Germinal center (tissue), 1 donor: ENCODE measurements at regions not wholly inside any gene's neighbourhood (a gene's known extent, or its start where the extent isn't known, plus 50 kb on each side); places are given as distances from the start of the nearest gene placed in this dataset.
"Not testable (repeated sequence)": the region's sequence is repeated elsewhere in the genome, so short reads cannot be mapped to it uniquely, and the experiment has no call there.

ENCODE experiments used
- DNase-seq: peaks from one replicate; pipeline ENCODE4 v3.0.0; 2012; ENCODE audit warnings: mixed read lengths, low spot score

GRCh38 chr3:177478170-177478867, 281.0 kb upstream of the TBL1XR1 start:
- DNase-seq, result no peak

GRCh38 chr3:177479630-177480029, 282.3 kb upstream of the TBL1XR1 start:
- DNase-seq, result no peak

GRCh38 chr3:177481329-177481728, 284.0 kb upstream of the TBL1XR1 start:
- no peak for DNase-seq

GRCh38 chr3:177482048-177482691, 284.9 kb upstream of the TBL1XR1 start:
- no peak for DNase-seq

DNA sequence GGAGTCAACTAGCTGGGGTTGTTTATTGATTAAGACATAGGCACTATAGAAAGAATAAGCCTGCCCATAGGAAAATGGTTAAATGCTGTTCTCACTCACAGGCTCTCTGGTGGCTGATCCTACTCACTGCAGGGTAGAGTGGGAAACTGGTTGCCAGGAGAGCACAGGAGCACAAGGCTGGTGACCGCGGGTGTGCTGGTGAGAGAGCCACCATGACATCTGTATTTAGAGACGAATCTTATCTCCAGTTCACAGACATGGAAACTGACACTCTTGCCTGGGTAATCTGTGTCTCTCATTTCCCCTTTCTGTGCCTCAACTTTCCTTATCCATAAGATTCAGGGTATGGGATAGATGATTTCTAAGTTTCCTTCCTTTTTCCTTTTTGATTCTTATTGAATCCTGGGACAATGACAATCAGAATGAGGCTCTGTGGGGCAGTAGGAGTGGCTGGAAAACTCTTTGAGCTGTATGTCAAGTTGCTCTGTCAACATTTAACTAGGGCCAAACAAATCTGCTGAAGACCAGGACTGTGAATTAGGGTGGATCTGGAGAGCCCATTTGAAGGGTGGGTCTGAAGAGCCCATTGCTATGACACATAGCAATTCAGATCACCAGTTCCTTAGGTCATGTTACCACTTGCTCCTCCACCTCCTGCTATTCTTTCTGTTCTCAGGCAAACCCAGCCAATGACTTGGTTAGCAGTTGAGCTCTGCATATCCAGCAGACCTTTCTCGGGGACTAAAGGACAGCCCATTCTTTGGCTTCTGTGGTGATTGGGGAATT, 286.1 kb upstream of the TBL1XR1 start:
- no peak for DNase-seq

GRCh38 chr3:177484206-177484605, 286.9 kb upstream of the TBL1XR1 start:
- DNase-seq, result no peak

DNA sequence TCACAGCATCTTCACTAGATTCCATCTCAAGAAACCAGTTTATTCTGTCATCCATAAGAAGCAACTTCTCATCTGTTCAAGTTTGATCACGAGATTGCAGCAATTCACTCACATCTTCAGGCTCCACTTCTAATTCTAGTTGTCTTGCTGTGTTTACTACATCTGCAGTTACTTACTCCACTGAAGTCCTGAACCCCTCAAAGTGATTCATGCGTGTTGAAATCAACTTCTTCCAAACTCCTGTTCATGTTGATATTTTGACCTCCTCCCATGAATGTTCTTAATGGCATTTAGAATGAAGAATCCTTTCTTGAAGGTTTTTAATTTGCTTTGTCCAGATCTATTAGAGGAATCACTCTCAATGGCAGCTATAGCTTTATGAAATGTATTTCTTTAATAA, 287.6 kb upstream of the TBL1XR1 start:
- DNase-seq, result no peak

GRCh38 chr3:177487635-177488186, 290.4 kb upstream of the TBL1XR1 start:
- DNase-seq, result no peak

GRCh38 chr3:177488740-177489139, 291.5 kb upstream of the TBL1XR1 start:
- no peak for DNase-seq

GRCh38 chr3:177490626-177491025, 293.3 kb upstream of the TBL1XR1 start:
- no peak for DNase-seq

DNA sequence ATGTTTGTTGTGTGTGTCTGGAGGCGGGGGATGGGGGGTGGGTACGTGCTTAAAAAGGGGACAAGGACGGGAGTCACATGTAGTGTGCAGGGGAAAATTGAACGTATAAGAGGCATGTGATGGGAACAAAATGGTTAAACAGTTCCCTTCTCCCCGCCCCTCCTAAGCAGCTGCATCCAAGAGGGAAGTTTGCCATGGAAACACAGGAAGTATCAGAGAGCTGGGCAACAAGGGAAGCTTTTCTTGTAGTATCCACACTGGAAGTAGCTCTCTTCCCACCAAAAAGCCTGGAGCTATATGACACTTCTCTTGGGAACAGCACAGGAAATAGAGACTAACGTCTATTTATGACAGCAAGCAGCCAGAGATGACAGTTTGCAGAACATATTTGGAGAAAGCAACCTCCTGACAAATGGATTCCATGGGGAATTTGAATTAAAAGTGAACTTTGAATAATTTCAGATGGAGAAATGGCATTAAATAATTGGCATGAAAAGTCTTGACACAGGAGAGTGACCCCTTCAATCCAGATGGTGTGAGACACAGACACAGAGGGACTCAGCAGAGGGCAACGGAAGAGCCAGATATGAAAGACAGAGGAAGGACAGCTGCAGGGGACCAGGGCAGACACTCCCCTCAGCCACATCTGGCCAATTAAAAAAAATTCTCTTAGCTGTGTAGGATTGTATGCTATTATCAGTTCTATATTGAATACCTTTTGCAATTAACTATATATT, 294.2 kb upstream of the TBL1XR1 start:
- no peak for DNase-seq

- DNase-seq, result no peak
Measured at GRCh38 chr3:177493091-177493490, 295.8 kb upstream of the TBL1XR1 start.

DNA sequence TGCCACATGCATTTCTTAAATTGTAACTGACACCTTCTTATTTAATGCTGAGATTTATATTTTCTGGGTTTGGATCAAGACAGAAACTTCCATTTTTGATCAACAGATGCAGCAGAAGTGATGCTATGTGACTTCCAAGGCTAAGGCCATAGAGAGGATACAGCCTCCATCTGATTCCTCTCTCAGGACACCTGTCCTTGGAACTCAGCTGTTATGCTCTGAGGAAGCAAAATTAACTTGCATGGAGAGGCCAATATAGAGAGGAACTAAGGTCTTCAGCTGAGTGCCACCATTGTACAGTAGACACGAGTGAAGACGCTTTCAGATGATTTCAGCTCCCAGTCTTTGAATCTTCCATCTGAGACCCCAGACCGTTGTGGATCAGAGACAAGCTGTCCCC, 296.9 kb upstream of the TBL1XR1 start:
- no peak for DNase-seq

GRCh38 chr3:177495566-177495965, 298.3 kb upstream of the TBL1XR1 start:
- no peak for DNase-seq

- DNase-seq, result no peak
Measured at GRCh38 chr3:177498037-177498857, 301.0 kb upstream of the TBL1XR1 start.

- DNase-seq, result not testable (repeated sequence)
Measured at GRCh38 chr3:177499039-177499438, 301.8 kb upstream of the TBL1XR1 start.

DNA sequence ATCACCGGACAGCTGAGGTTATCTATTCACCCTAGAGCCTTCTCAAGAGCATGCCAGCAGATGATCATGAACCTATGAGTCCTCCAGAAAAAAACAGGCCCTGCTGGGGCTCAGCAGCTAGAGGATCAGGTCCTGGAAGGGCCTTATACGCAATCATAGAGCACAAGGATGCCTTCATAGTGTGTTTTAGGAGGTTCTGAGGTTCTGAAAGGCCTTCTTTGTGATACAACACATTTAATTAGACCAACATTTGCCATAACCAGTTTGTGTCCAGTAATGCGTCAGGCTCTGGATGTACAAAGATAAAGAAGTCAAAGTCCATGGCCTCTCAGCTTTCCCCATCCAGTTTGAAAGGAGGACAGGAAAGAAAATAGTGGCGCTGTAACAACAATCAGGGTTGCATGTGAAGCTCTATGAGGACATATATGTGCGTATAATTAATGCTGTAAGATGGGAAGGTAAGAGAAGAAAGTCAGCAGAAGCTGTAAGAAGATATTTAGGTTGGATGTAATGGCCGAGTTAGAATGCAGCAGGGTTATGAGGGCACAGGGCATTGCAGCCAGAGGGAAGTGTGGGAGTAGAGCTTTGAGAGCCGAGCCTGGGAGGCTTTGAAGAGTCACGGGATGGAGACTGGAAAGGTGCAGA, 302.6 kb upstream of the TBL1XR1 start:
- DNase-seq, result no peak

DNA sequence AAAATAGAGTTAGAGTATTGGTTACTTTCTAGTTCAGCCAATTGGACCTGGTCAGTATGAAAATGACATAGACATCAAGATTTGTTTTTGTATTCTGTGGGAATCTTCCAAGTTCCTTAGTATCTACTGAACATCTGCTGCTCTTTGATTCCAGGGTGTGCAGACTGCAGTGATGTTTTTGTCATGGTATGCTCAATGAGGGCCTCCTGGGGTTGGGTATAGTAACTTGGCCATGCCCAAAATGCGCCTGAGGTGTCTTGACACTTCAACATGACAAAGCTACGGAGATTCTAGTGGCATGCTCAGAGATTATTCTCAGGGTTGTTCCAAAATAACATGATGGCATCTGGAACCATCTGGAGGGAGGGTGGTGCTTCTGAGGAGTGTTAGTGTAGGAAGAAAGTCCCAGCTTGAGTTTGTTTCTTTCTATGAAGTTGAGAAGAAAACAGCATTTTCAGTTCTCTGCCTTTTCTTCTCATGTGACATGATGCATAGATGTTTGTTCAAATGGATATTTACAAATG, 313.5 kb upstream of the TBL1XR1 start:
- DNase-seq, result no peak

DNA sequence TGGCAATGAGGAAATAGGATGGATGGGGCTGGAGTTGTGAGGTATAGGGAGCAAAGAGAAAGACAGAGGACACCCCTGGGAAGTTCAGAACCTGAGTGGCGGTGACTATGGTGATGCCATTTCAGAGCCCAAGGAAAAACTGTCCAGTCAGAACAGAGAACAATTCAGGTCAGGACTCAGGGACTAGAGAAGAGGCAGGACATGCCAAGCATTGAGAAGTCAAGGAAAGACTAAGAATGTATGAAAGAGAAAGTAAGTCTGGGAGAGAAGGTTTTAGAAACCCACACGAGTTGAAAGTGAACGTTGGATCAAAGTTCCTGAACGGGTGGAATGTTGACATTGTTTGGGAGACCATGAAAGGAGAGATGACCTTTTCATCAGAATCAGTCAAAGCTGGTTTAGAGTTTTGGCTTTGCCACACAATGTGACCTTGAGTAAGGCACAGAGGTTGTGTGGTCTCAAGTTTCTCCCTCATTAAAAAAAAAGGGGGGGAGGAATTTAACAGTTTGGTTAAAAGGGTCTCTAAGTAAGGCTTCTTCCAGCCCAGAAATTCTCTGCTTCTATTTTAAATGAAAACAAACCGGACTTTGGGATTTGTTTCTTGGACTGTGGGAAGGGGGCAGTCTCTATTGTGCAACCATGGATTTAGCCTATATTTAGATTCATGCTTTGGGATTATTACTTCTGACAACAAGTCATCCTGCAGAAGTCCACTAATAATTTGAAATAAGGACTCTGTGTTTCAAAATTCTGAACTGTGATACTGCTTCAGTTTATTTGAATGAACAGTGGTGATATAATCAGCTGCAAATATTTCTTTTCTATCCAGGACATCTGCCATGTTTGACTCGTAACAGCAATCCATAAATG, 315.9 kb upstream of the TBL1XR1 start:
- no peak for DNase-seq
